GM19035 (cell line): ENCODE measurements at regions not wholly inside any gene's neighbourhood (a gene's known extent, or its start where the extent isn't known, plus 50 kb on each side); places are given as distances from the start of the nearest gene placed in this dataset.
"Not testable (repeated sequence)": the region's sequence is repeated elsewhere in the genome, so short reads cannot be mapped to it uniquely, and the experiment has no call there.

Source experiments
- ATAC-seq: cut with Tn5 transposase; IDR thresholded peaks from one replicate; pipeline ENCODE4 v1.9.1; 2021; ENCODE audit not compliant: unreplicated experiment

- no peak for ATAC-seq
Measured at GRCh38 chr3:36656873-36657272, 107.5 kb downstream of the DCLK3 start.

GRCh38 chr3:36653095-36653494 lies 111.3 kb downstream of the DCLK3 start:
- no peak for ATAC-seq

GRCh38 chr3:36652104-36652503 lies 112.2 kb downstream of the DCLK3 start:
- ATAC-seq: no peak

- ATAC-seq: no peak
Measured at GRCh38 chr3:36650271-36650671, 114.1 kb downstream of the DCLK3 start.

GRCh38 chr3:36649125-36649524 lies 115.2 kb downstream of the DCLK3 start:
- no peak for ATAC-seq

GRCh38 chr3:36648241-36649034 lies 115.9 kb downstream of the DCLK3 start:
- peak; percentile 58 for ATAC-seq

- ATAC-seq: no peak
Measured at GRCh38 chr3:36647423-36647853, 116.9 kb downstream of the DCLK3 start.

GRCh38 chr3:36643192-36643591 lies 121.2 kb downstream of the DCLK3 start:
- ATAC-seq: no peak

GRCh38 chr3:36635731-36636130 lies 128.6 kb downstream of the DCLK3 start:
- no peak for ATAC-seq

GRCh38 chr3:36633897-36634296 lies 130.5 kb downstream of the DCLK3 start:
- ATAC-seq: not testable (repeated sequence)

GRCh38 chr3:36633060-36633459 lies 131.3 kb downstream of the DCLK3 start:
- no peak for ATAC-seq

- ATAC-seq: no peak
Measured at GRCh38 chr3:36631549-36631948, 132.8 kb downstream of the DCLK3 start.

- ATAC-seq: no peak
Measured at GRCh38 chr3:36615861-36616260, 148.5 kb downstream of the DCLK3 start.

GRCh38 chr3:36606871-36607765 lies 157.2 kb downstream of the DCLK3 start:
- ATAC-seq: no peak

- ATAC-seq: no peak
Measured at GRCh38 chr3:36603423-36603822, 160.9 kb downstream of the DCLK3 start.

GRCh38 chr3:36600404-36600803 lies 163.9 kb downstream of the DCLK3 start:
- no peak for ATAC-seq
